CD14-positive monocyte (primary cell): ENCODE measurements at regions not wholly inside any gene's neighbourhood (a gene's known extent, or its start where the extent isn't known, plus 50 kb on each side); places are given as distances from the start of the nearest gene placed in this dataset.

Experiments used
- DNase-seq, 3 donors: peaks; one replicate each; pipeline ENCODE4 v3.0.0-alpha.2; 2011 to 2022
- H2AFZ ChIP-seq: 2 replicates; pipeline ENCODE4 v1.6.0; 2012; ENCODE audit warnings: mild to moderate bottlenecking, low read depth, low read length, inconsistent platforms; ENCODE audit not compliant: insufficient read depth, poor library complexity, severe bottlenecking
- H3K27ac ChIP-seq, 2 donors: 1 replicate in 1 of 2; 2 replicates in 1 of 2; pipeline ENCODE4 v1.5.1; 2012 to 2013; ENCODE audit warnings: low read length in 2 of 2, control low read depth in 1 of 2, inconsistent platforms in 1 of 2, low read depth in 1 of 2, mild to moderate bottlenecking in 1 of 2
- H3K27me3 ChIP-seq, 2 donors: one replicate each; pipeline versions ENCODE4 v1.6.0 to v1.6.1; 2011 to 2013; ENCODE audit warnings: low read length in 2 of 2; ENCODE audit not compliant: control insufficient read depth in 2 of 2, insufficient read depth in 2 of 2
- H3K36me3 ChIP-seq, 2 donors: replicated peaks in 1 of 2; 1 replicate in 1 of 2; 2 replicates in 1 of 2; pipeline versions ENCODE4 v1.5.1 to v1.6.1; 2012 to 2013; ENCODE audit warnings: low read length in 2 of 2, control low read depth in 1 of 2, inconsistent platforms in 1 of 2, mild to moderate bottlenecking in 1 of 2; ENCODE audit not compliant: insufficient read depth in 2 of 2, control insufficient read depth in 1 of 2
- H3K4me1 ChIP-seq, 2 donors: 1 replicate in 1 of 2; 2 replicates in 1 of 2; pipeline versions ENCODE4 v1.5.1 to v1.6.1; 2012 to 2013; ENCODE audit warnings: low read length in 2 of 2, control low read depth in 1 of 2, inconsistent platforms in 1 of 2, mild to moderate bottlenecking in 1 of 2, moderate library complexity in 1 of 2; ENCODE audit not compliant: insufficient read depth in 2 of 2, control insufficient read depth in 1 of 2
- H3K4me2 ChIP-seq: replicated peaks from 2 replicates; pipeline ENCODE3; 2012; ENCODE audit warnings: low read length, moderate library complexity, mild to moderate bottlenecking; ENCODE audit not compliant: poor library complexity, severe bottlenecking; ENCODE audit errors: extremely low read depth
- H3K4me3 ChIP-seq, 3 experiments: fragments of 200-600 bp in 1 of 3; sonication (generic) in 1 of 3; replicated peaks in 1 of 3; 1 replicate in 2 of 3; 2 replicates in 1 of 3; pipeline ENCODE4 v1.5.1; 2011 to 2013; ENCODE audit warnings: low read length in 3 of 3, mild to moderate bottlenecking in 3 of 3, control low read depth in 2 of 3, low read depth in 2 of 3, inconsistent platforms in 1 of 3, moderate library complexity in 1 of 3
- H3K79me2 ChIP-seq: 2 replicates; pipeline ENCODE4 v1.6.0; 2012; ENCODE audit warnings: mild to moderate bottlenecking, control low read depth, inconsistent platforms, low read length, moderate library complexity; ENCODE audit not compliant: insufficient read depth
- H3K9ac ChIP-seq: 2 replicates; pipeline ENCODE4 v1.6.0; 2017; ENCODE audit warnings: low read length, mild to moderate bottlenecking; ENCODE audit not compliant: insufficient read depth, poor library complexity, severe bottlenecking
- H3K9me3 ChIP-seq, 2 donors: replicated peaks in 1 of 2; 1 replicate in 1 of 2; 2 replicates in 1 of 2; pipeline versions ENCODE4 v1.5.1 to v1.6.1; 2012 to 2013; ENCODE audit warnings: low read length in 2 of 2, control low read depth in 1 of 2; ENCODE audit not compliant: control insufficient read depth in 1 of 2, insufficient read depth in 1 of 2
- H4K20me1 ChIP-seq: 2 replicates; pipeline ENCODE4 v1.6.0; 2012; ENCODE audit warnings: mild to moderate bottlenecking, low read length, control low read depth, moderate library complexity; ENCODE audit not compliant: insufficient read depth
- H3K27ac Mint-ChIP-seq, 7 donors: one replicate each; pipeline ENCODE4 v1.8.0; 2020; ENCODE audit warnings: mild to moderate bottlenecking in 7 of 7, mixed read lengths in 7 of 7, moderate library complexity in 6 of 7, inconsistent platforms in 2 of 7
- H3K27me3 Mint-ChIP-seq, 3 donors: one replicate each; pipeline ENCODE4 v1.8.0; 2021 to 2022; ENCODE audit warnings: low read depth in 3 of 3, mild to moderate bottlenecking in 3 of 3, mixed read lengths in 3 of 3, moderate library complexity in 3 of 3, inconsistent platforms in 1 of 3
- H3K36me3 Mint-ChIP-seq, 2 donors: one replicate each; pipeline ENCODE4 v1.8.0; 2020; ENCODE audit warnings: mixed read lengths in 2 of 2, inconsistent platforms in 1 of 2, mild to moderate bottlenecking in 1 of 2
- H3K4me1 Mint-ChIP-seq: one replicate; pipeline ENCODE4 v1.8.0; 2020; ENCODE audit warnings: mild to moderate bottlenecking, mixed read lengths
- H3K4me3 Mint-ChIP-seq, 2 donors: one replicate each; pipeline ENCODE4 v1.8.0; 2020; ENCODE audit warnings: mild to moderate bottlenecking in 2 of 2, mixed read lengths in 2 of 2, moderate library complexity in 1 of 2
- H3K9me3 Mint-ChIP-seq, 7 donors: one replicate each; pipeline ENCODE4 v1.8.0; 2020 to 2022; ENCODE audit warnings: mixed read lengths in 7 of 7, mild to moderate bottlenecking in 6 of 7, moderate library complexity in 6 of 7, inconsistent platforms in 2 of 7
- CTCF ChIP-seq: fragments of 200-600 bp; IDR thresholded peaks from one replicate; pipeline ENCODE4 v1.8.0; 2022; ENCODE audit warnings: antibody characterized with exemption, mild to moderate bottlenecking
- WGBS: methylation state at CpG from one replicate; pipeline ENCODE4 v1.1.5; 2013; ENCODE audit warnings: missing lambda C conversion rate; ENCODE audit not compliant: insufficient coverage; 5-methylcytosine and 5-hydroxymethylcytosine counted together
- intact Hi-C, 2 donors: fragments of 100-400 bp; cut with micrococcal nuclease; formaldehyde crosslinking; loops; one replicate each; pipeline versions ENCODE4 v1.15.0 to v1.15.1; 2023

GRCh38 chr11:93908689-93909088, 58.3 kb upstream of the VSTM5 start:
- Histone ChIP-seq H3K27me3 (no peaks in the 10 kb centered on the region), H3K27ac (no peak overlapping the region), H3K79me2 (no peaks in the 10 kb centered on the region), H4K20me1 (no peaks in the 10 kb centered on the region), H3K9me3 (no peaks in the 10 kb centered on the region), H3K36me3 (no peaks in the 10 kb centered on the region), H3K4me1 (no peaks in the 10 kb centered on the region), H3K9ac (no peak overlapping the region), H3K4me2 (no peak overlapping the region), H2AFZ (no peak overlapping the region), H3K4me3 (no peak overlapping the region)
- DNase-seq, result no peak
- no peak for TF ChIP-seq CTCF
- no peak overlapping the region for H3K4me3 Mint-ChIP-seq
- no peaks in the 10 kb centered on the region for H3K4me1 Mint-ChIP-seq
- no CpG with 5 or more reads among the region's 2 CpGs for WGBS
- no peaks in the 10 kb centered on the region for H3K36me3 Mint-ChIP-seq
- peaks cover 0 to 2% (median 0%) of the 10 kb centered on the region in 7 donors for H3K9me3 Mint-ChIP-seq
- H3K27ac Mint-ChIP-seq, result no peak overlapping the region
- intact Hi-C loops, result no loop called here
- H3K27me3 Mint-ChIP-seq, result peaks cover 0 to 8% (median 6%) of the 10 kb centered on the region in 3 donors

GRCh38 chr11:93917673-93918072, 67.3 kb upstream of the VSTM5 start:
- no peaks in the 10 kb centered on the region for H3K36me3 Mint-ChIP-seq
- intact Hi-C loops, result no loop called here
- H3K4me3 Mint-ChIP-seq, result no peak overlapping the region
- no peak overlapping the region for H3K4me3 ChIP-seq
- no peak overlapping the region for H3K27ac Mint-ChIP-seq
- H3K79me2 ChIP-seq, result no peaks in the 10 kb centered on the region
- H3K27ac ChIP-seq, result no peak overlapping the region
- H3K36me3 ChIP-seq, result no peaks in the 10 kb centered on the region
- H3K9ac ChIP-seq, result no peak overlapping the region
- no peaks in the 10 kb centered on the region for H3K4me1 Mint-ChIP-seq
- H3K27me3 ChIP-seq, result no peaks in the 10 kb centered on the region
- WGBS, result 100% methylated on average over 3 of the region's 5 CpGs
- no peak overlapping the region for H3K4me2 ChIP-seq
- peaks cover 0 to 2% of the 10 kb centered on the region in 2 donors for H3K9me3 ChIP-seq
- no peaks in the 10 kb centered on the region for H3K4me1 ChIP-seq
- TF ChIP-seq CTCF, result no peak
- DNase-seq, result no peak
- no peaks in the 10 kb centered on the region for H4K20me1 ChIP-seq
- H3K9me3 Mint-ChIP-seq, result peaks cover 0 to 6% (median 0%) of the 10 kb centered on the region in 7 donors
- H3K27me3 Mint-ChIP-seq, result peaks cover 3 to 11% (median 8%) of the 10 kb centered on the region in 3 donors
- H2AFZ ChIP-seq, result no peak overlapping the region
